HG02610 (cell line): ENCODE measurements at regions not wholly inside any gene's neighbourhood (a gene's known extent, or its start where the extent isn't known, plus 50 kb on each side); places are given as distances from the start of the nearest gene placed in this dataset.

Source experiments
- ATAC-seq: cut with Tn5 transposase; IDR thresholded peaks from one replicate; pipeline ENCODE4 v1.9.1; 2021; ENCODE audit warnings: mild to moderate bottlenecking, moderate library complexity; ENCODE audit not compliant: unreplicated experiment

DNA sequence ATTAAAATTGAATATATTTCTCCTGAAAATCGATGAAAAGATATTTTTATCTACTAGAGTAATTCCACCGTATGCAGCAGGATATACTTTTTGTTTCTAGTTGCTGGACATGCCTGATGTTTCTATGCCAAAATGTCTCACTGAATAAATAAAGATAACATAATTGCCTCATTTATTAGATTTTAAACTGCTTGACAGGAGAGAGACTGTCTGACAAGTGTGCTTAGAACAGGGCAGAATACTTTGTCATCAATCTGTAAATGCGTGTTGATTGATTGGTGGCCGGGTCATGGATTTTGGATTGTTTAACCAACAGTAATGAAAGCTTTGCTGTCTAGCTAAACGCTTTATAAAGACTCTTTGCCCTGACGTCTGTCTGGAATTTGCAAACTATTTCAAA is 339.0 kb downstream of the CHRM3 start:
- no peak for ATAC-seq

DNA sequence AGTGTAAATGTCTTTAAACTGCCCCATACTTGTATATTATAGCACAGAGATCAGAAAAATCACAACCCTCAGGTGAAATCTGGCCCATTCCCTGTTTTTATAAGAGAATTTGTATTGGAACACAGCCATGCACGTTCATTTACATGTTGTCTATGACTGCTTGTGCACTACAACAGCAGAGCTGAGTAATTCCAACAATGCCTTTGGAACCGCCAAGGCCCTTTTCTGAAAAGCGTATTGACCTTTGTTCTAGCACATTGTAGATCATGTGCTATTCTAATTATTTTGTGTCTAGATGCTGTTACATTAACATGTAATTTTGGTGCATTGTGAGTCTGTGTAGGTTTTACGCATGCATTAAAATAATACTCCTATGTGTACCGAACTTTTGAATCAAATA is 339.6 kb downstream of the CHRM3 start:
- no peak for ATAC-seq

DNA sequence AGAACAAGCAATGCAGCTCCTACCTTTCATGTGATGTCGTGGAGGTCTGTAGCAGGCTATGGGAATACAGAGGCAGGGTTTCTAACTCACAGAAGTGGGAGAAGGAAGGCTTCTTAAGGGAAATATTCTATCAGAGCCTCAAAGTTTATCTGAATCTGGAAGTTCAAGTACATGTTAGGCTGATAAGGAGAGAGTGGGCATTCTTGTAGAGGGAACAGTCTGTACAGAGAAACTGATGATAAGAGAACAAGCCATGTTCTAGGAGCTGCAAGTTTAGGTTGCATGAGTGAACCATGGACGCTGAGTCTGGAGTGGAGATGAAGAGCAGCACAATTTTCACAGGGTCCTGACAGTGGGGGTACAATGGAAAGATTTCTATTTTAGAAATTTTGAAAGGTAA is 344.0 kb downstream of the CHRM3 start:
- ATAC-seq = no peak

DNA sequence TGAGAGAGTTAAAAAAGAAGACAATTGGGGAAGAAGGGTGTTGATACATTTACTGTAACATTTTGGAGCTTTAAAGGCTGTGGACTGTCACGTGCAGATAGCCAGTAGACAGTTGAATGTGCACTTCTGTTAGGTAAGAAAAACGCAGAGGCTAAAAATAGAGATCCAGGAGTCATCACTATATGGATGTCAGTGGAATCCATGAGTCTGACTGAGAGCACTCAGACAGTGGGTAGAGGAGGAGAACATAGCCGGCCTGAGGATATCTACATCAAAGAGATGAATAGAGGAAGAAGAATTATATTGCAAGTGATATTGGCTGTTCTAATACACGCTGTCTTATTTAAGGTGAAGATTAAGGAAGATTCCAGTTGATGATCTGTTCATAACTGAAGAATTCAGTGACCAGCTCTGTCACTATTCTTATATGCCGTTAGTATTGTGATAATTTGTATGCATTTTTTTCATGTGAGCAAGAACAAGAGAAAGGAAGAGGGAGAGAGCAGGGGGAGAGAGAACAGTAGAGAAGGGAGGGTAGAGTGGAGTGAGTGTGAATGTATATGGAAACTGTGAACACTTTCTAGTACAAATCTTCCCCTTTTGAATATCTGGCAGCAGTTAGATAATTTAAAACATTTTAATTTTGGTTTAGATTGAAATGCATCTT is 344.8 kb downstream of the CHRM3 start:
- ATAC-seq = no peak

DNA sequence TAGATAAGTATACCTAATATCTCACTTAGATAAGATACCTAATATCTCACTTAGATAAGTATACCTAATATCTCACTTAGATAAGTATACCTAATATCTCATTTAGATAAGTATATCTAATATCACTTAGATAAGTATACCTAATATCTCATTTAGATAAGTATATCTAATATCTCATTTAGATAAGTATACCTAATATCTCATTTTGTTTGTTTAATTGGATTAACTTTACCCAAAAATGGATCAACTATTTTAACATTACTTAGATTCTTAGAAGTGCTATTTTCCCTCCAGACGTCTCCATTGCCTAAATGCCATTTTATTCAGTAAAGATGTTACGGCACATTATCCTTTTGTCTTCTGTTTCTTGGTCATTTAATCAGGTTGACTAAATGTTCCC is 346.4 kb downstream of the CHRM3 start:
- ATAC-seq = no peak

DNA sequence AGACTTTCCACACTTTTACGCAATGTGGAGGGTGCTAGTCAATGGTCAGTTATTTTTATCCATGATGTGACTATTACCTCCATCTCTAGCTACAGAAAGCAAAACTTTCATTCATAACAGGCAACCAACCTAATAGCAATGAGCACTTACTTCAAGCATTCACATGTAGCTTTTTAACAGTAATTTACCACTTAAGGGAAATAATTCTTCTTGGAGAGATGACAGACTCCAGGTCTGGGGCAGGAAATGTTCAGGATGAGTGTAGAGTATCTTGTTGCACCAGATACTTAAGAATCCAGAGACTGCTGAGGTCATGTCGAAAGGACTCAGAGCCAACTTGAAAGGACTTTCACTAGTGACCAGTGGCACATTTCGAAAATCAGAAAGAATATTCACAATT is 347.6 kb downstream of the CHRM3 start:
- no peak for ATAC-seq

DNA sequence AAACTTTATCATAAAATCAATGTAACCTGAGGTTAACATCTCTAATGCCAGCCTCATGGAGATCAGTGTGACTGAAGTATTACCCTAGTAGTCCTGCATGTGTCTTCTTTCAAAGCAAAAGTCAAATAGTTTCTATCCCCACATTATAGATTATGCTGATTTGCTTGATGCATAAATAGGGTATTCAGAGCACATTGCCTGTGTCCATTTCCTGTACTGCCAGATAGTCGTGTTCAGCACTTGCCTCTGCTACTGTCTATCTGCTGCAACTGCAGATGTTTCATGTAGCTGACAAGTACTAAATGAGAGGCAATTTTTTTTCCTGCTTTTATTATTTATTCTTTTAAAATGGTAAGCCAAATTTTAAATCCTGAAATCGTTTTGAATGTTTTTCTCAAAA is 348.7 kb downstream of the CHRM3 start:
- no peak for ATAC-seq

DNA sequence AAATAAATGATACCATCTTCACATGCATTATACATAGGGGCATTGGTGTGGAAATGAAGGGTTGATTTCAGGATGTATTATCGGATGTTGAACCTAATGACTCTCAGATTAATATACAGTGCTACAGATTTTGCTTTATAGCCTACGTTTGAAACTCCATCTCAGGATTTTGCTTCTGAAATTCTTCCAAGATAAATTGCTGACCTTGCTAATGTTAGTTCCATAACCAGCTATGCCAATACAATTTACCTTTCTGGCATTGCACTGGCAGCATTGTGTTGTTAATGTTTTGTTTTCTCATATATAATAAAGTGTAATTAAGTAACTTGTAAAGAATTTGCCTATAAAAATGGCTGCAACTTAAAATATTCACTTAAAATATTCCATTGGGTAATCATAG is 350.1 kb downstream of the CHRM3 start:
- no peak for ATAC-seq

DNA sequence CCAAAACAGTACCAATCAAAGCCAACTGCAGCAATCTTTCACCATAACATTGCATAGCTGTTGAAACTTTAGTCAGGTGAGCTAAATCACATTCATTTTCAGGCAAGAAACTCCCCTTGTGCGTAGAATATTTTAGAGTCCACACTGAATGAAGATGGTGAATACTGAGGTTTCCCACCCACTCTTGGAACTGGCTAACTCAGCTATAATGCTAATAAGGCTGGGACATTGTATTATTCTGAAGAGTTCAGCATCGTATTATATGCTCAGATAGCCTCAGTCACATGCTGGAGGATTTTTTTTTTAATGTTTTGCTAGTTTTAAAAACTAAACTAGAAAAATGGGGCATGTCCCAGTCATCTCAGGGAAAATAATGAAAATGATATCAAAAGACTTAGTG is 352.3 kb upstream of the FMN2 start:
- ATAC-seq = no peak

DNA sequence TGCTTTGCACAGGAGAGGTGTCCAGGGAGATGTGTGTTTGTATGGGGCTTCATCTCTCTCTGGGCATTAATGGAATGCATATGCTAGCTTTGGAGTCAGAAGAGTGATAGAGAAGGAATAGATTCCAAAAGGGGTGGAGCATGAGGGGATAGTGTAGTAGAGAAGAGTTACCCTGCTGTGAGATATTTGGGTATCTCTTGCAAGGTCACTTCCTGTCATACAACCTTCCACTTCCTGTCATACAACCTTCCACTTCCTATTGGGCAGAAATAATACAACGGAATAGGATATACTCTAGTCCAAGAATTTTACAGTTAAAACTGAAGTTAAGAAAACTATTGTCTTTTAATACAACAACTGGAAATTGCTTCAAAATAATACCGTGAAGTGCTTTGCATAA is 351.8 kb upstream of the FMN2 start:
- no peak for ATAC-seq

DNA sequence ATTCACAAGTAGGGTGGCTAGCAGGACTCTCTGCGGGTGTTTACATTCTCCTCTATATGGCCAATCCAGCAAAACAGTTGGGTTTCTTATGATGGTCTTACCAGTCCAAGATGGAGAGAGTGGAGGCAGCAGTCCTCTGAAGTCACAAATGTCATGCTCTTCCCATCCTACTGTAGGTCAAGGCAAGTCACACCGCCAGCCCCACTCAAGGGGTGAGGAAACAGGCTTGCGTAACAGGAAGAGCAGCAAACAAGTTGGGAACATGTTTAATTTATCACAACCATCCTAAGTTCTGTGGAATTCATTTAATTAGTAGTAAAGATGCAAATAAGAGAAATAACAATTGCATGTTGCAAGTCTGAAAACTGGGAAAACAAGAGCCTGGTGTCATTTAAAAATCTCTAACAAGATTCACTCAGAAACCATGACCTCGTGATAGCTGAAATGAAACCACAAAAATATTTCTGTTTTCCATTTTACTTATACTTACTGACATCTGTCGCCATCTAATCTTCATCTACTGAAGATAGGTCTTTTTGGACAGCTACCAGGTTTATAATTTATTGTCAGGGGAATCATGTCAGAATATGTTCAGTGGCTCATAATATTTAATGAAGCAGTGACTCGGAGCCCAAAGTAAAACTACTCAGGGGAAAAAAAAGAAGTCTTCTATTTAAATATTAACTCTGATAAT is 349.1 kb upstream of the FMN2 start:
- ATAC-seq = no peak

DNA sequence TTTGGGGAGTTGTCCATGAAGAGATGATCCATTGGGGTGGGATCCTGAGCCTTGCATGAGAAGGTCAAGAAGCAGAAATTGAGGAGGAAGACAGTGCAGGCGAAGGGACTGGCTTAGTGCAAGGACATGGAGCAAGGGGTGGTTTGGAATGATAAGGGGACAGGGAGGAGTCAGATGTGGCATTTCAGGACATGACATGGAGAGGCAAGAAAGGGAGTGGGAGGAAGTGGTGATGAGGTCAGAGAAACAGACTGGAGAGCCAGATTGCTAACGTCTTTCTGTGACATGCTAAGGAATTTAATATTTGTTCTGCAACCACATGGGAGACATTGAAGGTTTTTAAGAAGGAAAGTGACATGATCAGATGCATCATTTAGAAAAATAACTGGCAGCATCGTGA is 346.8 kb upstream of the FMN2 start:
- no peak for ATAC-seq

DNA sequence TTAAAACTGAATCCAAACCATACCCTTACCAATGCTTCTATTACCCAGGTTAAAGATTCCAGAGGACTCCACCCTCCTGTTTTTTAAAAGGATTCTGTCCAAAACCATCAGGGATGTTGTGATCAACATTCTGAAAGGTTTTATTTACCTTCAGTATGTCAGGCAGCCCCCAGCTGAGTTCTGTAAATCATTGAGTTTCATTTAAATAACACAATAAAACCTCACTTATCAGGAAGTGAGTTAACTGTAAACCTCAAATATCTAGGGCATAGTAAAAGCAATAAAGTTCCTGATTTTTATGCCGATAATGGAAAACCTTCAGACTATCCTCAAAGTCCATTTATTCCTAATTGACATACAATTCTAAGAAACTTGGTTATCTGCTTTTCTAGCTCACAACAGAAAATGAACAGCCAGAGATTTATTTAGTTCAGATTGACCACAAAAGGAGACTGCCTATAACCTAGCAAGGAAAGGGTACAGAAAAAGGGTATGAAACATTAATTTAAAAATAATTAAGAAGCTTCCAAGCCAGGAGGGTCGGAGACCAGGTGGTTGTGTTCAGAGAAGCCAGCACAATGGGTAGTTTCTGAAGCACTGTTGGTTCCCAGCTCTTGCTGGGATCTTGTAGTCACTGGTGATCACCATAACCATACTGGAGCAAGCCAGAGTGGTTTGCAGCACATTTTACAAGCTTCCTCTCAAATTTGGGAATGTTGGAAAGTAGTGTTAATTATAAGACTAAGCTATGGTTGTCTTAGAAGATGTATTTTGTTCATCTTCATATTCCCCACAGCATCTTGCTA is 336.4 kb upstream of the FMN2 start:
- no peak for ATAC-seq

DNA sequence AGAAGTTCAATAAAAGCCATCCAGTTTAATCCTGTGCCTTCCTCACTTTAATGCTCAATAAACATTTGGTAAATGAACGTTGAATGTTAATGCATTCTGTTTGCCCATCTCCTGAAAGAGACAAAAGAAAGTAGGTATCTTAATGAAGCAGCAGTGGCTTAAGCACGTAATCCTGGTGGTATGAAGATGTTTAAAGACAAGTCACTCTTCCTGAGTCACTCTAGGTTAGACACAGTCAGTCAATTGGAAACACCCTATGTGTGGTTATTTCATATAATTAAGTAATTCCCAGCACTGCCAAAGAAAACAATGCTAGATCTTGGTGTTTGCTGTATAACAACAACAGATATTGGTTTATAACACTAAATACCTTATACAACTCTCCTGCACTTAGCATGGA is 334.0 kb upstream of the FMN2 start:
- no peak for ATAC-seq

DNA sequence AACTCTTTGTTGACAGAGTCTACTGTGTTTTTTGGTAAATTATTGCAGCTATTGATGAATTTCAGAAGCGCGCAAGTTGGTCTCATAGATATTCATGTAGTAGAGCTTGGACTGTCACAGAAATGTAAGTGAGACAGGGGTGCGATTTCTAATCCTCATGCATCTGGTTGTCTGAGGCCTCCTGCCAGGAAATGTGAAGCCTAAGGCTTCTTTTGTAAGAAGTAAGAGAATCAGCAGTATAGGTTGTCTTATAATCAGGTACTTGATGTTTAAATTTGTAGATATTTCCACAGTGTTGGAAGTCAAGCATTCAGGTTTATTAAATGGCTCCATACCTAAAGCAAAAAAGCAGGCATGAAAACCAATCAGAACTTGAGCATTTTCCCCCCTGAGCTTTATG is 332.9 kb upstream of the FMN2 start:
- no peak for ATAC-seq

DNA sequence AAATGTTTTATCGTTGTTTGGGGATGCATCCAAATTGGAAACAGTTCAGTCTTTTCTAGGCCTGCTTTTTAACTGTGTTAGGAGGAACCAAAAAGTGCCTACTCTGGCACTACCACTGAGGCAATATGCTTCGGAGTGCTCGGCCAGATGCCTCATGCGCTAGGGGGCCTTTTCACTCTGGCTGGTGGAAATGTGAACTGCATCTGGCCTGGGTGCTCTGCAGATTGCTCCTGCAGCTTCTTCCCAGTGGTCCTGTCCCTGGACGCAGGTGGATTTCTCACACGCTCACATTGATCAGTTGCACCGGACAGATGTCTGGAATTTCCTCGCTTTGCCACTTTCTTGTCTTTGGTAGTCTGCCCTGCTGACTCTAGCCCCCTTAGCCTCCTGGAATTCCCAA is 330.2 kb upstream of the FMN2 start:
- ATAC-seq = no peak

DNA sequence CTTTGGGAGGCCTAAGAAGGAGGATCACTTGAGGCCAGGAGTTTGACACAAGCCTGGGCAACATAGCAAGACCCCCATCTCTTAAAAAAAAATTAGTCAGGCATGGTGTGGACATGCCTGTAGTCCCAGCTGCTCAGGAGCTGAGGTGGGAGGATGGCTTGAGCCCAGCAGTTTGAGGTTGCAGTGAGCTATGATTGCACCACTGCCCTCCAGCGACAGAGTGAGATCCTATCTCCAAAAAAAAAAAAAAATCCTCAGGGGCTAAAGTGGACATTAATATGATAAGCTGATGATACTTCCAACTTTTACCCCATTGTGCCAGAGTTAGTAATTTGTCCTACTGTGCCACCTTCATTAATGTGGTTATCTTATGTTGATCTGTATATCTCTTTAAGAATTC is 327.8 kb upstream of the FMN2 start:
- ATAC-seq = no peak

DNA sequence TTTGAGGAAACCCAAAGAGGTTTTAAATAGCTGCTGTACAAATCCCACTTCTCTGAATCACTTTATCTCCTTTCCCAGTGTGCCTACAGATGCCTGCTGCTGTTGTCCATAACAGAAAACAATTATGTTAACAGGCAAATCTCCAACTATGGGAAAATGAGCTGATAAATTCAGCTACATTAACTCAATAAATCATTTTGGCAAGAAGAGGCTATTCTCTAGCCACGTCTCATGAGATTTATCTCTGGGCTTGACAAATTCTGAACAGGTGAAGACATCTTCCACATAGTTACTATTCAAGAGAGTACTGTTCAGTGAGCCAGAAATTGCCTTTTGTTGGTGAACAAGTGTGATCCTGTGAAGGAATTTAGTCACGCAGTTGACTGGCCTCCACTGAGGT is 327.1 kb upstream of the FMN2 start:
- ATAC-seq = no peak

DNA sequence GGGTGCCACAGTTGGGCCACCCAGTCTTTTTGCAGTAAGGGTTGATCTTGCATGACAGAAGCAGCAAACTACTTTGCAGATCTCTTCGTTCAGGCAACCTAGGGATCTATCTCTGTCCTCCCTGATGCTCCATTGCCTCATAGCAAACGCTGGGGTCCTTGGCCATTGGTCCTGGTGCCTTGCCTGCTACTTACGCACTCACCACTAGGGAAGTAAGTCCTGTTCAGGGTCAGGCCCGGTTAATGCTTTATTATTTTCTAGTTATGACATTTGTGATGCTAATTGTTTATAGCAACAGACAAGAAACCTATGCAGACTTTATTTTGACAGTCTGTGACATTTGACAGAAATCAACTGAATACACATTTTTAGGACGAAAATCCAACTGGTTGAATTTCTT is 326.5 kb upstream of the FMN2 start:
- ATAC-seq = no peak

DNA sequence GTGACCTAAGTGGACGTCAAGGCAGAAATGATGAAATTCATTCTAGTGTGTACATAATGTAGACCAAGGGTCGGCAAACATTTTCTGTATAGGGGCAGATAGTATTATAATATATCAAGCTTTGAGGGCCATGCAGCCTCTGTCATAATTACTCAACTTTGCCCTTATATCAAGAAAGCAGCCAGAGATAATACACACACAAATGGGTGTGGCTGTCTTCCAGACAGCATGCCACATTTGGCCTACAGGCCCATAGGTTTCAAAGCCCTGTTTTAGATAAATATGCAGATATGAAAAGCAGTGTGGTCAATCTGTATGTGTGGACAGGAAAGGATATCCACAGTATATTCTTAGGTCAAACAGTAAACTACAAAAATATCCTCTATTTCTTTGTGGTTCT is 320.1 kb upstream of the FMN2 start:
- ATAC-seq = no peak

DNA sequence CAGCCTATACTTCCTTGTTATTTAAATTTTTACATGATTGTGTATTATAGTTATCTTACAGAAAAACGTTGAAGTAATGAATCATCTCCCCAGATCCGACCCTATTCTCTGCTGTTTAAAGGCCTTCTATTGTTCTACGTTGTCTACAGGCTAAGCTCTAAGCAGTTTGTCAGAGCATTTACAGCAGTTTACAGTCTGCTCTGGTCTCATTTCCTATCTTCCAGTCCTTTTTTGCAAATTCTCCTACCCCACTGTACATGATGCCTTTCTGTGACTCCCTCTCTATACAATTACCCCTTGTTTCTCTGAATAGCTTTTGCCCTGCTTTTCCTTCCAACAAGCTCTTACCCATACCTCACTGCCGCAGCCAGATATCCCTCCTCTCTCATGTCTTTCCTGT is 319.2 kb upstream of the FMN2 start:
- ATAC-seq = no peak

DNA sequence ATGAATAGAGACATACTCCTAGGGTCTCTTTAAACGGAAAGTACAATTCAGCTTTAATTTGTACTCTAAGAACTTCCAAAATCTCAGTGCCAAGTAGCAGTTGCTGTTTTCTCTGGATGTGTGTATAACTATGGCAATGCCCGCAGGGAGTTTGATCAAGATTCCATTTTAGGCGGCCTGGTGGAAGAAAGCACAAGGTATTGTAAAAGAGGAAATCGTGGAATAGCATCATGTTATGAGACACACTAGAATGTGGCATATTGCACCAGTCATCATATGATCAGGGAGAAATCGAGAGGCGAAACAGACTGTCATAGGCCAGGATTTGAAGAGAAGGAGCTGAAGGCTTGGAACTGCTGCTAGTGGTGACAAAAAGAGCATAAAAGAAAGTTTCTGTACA is 316.2 kb upstream of the FMN2 start:
- no peak for ATAC-seq
